Testis (tissue), 2 donors: ENCODE measurements at regions not wholly inside any gene's neighbourhood (a gene's known extent, or its start where the extent isn't known, plus 50 kb on each side); places are given as distances from the start of the nearest gene placed in this dataset.

Experiments used
- DNase-seq: peaks from one replicate; pipeline ENCODE4 v3.0.0-alpha.2; 2019
- H3K27ac ChIP-seq, 2 donors: fragments of 200-600 bp; sonication (generic); one replicate each; pipeline ENCODE4 v1.5.1; 2019
- H3K27me3 ChIP-seq: fragments of 200-600 bp; sonication (generic); one replicate; pipeline ENCODE4 v1.5.1; 2019
- H3K36me3 ChIP-seq: fragments of 200-600 bp; sonication (generic); one replicate; pipeline ENCODE4 v1.5.1; 2017; ENCODE audit warnings: low read depth; ENCODE audit errors: missing control alignments
- H3K4me1 ChIP-seq: fragments of 200-600 bp; sonication (generic); one replicate; pipeline ENCODE4 v1.5.1; 2019
- H3K4me3 ChIP-seq, 2 donors: fragments of 200-600 bp; sonication (generic); one replicate each; pipeline ENCODE4 v1.5.1; 2017 to 2019
- H3K9me3 ChIP-seq: fragments of 200-600 bp; sonication (generic); one replicate; pipeline ENCODE4 v1.5.1; 2017
- POLR2A ChIP-seq: fragments of 450-650 bp; IDR thresholded peaks from one replicate; pipeline ENCODE4 v1.6.1; 2017; ENCODE audit warnings: antibody characterized with exemption, mild to moderate bottlenecking, moderate library complexity
- WGBS, 2 donors: methylation state at CpG; one replicate each; pipeline ENCODE4 v1.1.5; 2018; 5-methylcytosine and 5-hydroxymethylcytosine counted together
- intact Hi-C: fragments of 100-400 bp; cut with DNase I; formaldehyde crosslinking; loops from one replicate; pipeline ENCODE4 v1.15.1; 2023; ENCODE audit warnings: low total_unique reads
- TF ChIP-seq, protein P1 (sequence below), 3 experiments: fragments of 450-650 bp in 2 of 3; fragments of 200-600 bp in 1 of 3; sonication (generic) in 1 of 3; IDR thresholded peaks; one replicate each; pipeline ENCODE4 v1.5.1; 2016 to 2019; ENCODE audit warnings: antibody characterized with exemption in 3 of 3, mild to moderate bottlenecking in 2 of 3, moderate library complexity in 1 of 3

DNA sequence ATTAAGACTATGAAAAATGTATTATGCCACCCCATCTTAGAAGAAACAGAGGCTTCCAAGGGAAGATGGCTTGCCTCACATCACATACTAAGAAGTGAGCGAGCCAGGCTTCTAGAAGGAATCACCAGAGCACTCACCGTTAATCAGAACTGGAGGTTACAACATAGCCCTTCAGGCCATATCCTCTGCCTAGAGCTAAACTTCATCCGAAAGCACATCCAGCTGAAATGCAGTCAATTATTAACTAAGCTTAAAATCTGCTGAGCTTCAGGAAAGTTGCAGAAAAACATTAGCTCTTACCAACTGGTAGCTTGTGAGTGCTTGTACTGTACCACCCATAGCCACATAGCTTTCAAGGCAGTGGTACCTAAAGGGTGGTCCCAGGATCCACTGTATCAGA, 483.2 kb downstream of the TBL1XR1 start:
- intact Hi-C loops = no loop called here
- 79 to 85% methylated on average over 3 of the region's 3 CpGs for WGBS, 2 donors
- TF ChIP-seq, protein P1, sequence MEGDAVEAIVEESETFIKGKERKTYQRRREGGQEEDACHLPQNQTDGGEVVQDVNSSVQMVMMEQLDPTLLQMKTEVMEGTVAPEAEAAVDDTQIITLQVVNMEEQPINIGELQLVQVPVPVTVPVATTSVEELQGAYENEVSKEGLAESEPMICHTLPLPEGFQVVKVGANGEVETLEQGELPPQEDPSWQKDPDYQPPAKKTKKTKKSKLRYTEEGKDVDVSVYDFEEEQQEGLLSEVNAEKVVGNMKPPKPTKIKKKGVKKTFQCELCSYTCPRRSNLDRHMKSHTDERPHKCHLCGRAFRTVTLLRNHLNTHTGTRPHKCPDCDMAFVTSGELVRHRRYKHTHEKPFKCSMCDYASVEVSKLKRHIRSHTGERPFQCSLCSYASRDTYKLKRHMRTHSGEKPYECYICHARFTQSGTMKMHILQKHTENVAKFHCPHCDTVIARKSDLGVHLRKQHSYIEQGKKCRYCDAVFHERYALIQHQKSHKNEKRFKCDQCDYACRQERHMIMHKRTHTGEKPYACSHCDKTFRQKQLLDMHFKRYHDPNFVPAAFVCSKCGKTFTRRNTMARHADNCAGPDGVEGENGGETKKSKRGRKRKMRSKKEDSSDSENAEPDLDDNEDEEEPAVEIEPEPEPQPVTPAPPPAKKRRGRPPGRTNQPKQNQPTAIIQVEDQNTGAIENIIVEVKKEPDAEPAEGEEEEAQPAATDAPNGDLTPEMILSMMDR (IDR thresholded peaks at IDR 0.05) = no peak
- no peak for TF ChIP-seq POLR2A

DNA sequence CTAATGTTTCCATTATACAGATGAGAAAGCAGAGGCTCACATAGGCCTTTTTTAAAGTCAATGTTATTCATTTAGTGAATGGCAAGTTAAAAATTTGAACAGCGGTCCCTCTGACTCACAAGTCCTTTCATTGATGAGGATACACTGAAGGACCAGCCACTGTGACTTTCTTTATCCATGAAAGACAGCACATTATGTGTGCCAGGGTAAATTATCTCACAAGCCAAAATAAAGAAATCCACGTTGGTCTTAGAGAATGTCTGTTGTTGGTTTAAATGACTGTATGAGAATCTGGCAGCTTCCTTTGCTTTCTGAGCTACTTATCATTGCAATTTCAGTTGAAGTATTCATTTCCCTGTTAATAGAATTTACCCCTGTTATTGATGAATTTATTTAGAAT, 485.1 kb downstream of the TBL1XR1 start:
- no peak overlapping the region for H3K27ac ChIP-seq
- no peaks in the 10 kb centered on the region for H3K36me3 ChIP-seq
- WGBS, 2 donors = 72% methylated on average over 2 of the region's 2 CpGs
- intact Hi-C loops = no loop called here
- no peaks in the 10 kb centered on the region for H3K27me3 ChIP-seq
- no peak for DNase-seq
- no peaks in the 10 kb centered on the region for H3K4me1 ChIP-seq
- TF ChIP-seq, protein P1 (IDR thresholded peaks at IDR 0.05) = no peak
- TF ChIP-seq POLR2A = no peak
- no peaks in the 10 kb centered on the region for H3K9me3 ChIP-seq
- H3K4me3 ChIP-seq = no peak overlapping the region

More for the DNA sequence above, 483.2 kb downstream of the TBL1XR1 start:
- no peak overlapping the region for H3K4me3 ChIP-seq
- no peak for DNase-seq
- no peaks in the 10 kb centered on the region for H3K36me3 ChIP-seq
- H3K27me3 ChIP-seq = no peaks in the 10 kb centered on the region
- H3K9me3 ChIP-seq = no peaks in the 10 kb centered on the region
- H3K4me1 ChIP-seq = no peaks in the 10 kb centered on the region
- no peak overlapping the region for H3K27ac ChIP-seq

DNA sequence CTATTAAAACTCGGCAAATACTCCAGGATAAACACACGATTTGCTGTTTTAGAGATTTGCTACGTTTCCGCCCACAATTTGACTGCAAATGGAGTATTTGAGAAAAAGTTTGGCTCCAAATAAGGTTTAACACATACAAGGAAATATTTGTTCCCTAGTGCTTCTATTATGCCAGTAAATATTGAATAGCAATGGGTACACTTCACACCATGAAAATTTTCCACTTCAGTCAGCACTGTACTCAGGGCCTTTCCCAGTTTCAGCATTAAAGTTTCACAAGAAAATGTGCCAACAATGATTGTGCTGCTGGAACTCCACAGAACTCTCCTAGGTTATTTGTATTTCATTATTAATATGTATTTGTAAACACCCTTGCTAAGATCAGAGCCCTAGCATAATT, 498.0 kb downstream of the TBL1XR1 start:
- H3K27me3 ChIP-seq = no peaks in the 10 kb centered on the region
- no peak overlapping the region for H3K4me3 ChIP-seq
- WGBS, 2 donors = 46 to 51% methylated on average over 4 of the region's 4 CpGs
- H3K36me3 ChIP-seq = no peaks in the 10 kb centered on the region
- intact Hi-C loops = no loop called here
- H3K9me3 ChIP-seq = no peaks in the 10 kb centered on the region
- H3K4me1 ChIP-seq = no peaks in the 10 kb centered on the region
- no peak overlapping the region for H3K27ac ChIP-seq
- TF ChIP-seq POLR2A = no peak
- TF ChIP-seq, protein P1 (IDR thresholded peaks at IDR 0.05) = no peak
- no peak for DNase-seq

DNA sequence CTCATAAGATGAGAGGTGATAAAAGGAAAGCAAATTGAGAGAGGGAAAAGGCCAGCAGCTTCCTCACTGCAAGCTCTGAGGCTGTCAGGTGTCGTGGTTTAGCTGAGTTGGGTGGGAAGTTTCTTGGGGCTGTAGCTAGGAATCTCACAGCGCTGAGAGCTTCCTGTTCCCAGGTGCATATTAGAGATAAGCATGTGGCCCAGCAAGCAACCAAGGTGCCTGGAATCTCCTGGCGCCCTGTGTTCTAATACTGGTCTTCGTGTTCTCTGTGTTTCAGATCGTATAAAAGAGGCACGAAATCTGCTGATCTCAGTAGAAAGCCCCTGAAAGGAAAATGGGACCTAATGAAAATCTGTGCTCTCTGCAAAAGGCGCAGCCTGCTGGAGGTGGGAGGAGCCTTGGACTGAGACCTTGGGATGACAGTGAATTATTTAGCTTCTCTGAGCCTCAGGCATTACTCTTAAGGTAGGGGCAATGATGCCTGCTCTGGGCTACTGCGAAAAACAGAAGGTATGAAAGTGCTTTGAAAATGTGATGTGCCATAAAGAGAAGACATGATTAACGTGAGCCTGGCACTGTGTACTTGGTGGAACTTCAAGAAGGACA, 499.9 kb downstream of the TBL1XR1 start:
- intact Hi-C loops = no loop called here
- WGBS, 2 donors = 68 to 69% methylated on average over 9 of the region's 9 CpGs

More for the DNA sequence above, 499.9 kb downstream of the TBL1XR1 start:
- no peaks in the 10 kb centered on the region for H3K4me1 ChIP-seq
- H3K36me3 ChIP-seq = no peaks in the 10 kb centered on the region
- H3K27ac ChIP-seq = no peak overlapping the region
- H3K9me3 ChIP-seq = no peaks in the 10 kb centered on the region
- H3K27me3 ChIP-seq = no peaks in the 10 kb centered on the region
- DNase-seq = no peak
- H3K4me3 ChIP-seq = no peak overlapping the region
- TF ChIP-seq, protein P1 (IDR thresholded peaks at IDR 0.05) = no peak
- TF ChIP-seq POLR2A = no peak
